GM18873 (cell line): ENCODE measurements at regions not wholly inside any gene's neighbourhood (a gene's known extent, or its start where the extent isn't known, plus 50 kb on each side); places are given as distances from the start of the nearest gene placed in this dataset.

Source experiments
- ATAC-seq: cut with Tn5 transposase; IDR thresholded peaks from one replicate; pipeline ENCODE4 v1.9.1; 2021; ENCODE audit warnings: mild to moderate bottlenecking, moderate library complexity, moderate number of reproducible peaks; ENCODE audit not compliant: unreplicated experiment, low FRiP score

DNA sequence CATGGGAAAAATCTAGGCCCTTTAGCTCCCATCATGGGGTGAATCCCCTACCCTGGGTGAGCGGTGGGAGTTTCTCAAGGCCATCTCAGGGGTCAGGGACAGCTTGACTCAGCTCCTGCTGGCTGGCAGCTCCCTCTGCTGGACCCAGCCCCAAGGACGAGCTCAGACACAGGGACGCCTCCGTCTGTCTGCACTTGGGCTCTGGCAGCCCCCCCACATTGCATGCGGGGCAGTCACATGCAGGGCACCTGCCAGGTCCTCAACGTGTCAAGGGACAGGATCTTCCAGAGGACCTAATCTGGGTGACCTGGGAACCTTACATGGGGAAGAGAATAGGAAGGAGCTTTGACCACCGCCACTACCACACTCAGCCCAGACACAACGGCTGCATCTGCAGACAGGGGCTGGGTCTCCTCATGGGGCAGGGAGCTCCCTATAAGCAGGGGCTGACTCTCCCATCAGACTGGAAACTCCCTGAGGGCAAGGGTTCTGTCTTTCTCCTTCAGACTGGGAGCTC, 173.4 kb downstream of the MRPL14 start:
- no peak for ATAC-seq

DNA sequence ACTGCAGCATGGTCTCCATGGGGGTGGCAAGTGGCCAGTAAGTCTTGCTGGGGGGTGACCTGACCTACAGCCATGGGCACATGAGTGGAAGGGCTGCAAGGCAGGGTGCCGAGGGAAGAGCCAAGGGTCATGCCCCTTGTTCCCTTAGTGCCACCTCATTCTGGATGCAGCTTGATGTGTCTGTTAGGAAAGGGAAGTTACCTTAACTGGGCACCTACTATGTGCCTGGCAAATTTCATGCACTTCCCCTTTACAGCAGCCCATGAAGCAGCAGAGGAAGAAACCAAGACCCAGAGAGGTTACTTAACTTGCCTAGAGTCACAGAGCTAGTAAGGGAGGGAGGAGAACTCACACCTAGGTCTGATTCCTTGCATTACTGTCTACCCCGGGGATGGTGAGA, 174.0 kb downstream of the MRPL14 start:
- no peak for ATAC-seq

DNA sequence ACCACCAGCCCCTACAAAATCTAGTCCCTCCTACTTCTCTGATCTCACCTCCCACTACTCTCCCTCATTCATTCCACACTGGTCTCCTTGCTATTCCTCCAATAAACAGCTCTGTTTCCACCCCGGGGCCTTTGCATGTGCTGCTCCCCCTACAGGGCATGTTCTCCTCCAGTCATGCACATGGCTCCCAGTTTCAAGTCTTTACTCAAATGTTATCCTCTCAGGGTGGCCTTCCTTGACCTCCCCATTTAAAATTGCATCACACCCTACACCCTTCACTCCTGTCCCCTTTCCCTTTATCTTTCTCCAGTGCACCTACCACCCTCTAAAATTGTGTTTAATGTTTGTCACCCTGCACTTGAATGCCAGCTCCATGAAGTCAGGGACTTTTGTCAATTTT, 174.5 kb downstream of the MRPL14 start:
- ATAC-seq, result no peak

GRCh38 chr6:43951756-43952675, 175.2 kb downstream of the MRPL14 start:
- ATAC-seq, result no peak

- ATAC-seq, result no peak
Observed at GRCh38 chr6:43951063-43951755, 176.0 kb downstream of the MRPL14 start.

DNA sequence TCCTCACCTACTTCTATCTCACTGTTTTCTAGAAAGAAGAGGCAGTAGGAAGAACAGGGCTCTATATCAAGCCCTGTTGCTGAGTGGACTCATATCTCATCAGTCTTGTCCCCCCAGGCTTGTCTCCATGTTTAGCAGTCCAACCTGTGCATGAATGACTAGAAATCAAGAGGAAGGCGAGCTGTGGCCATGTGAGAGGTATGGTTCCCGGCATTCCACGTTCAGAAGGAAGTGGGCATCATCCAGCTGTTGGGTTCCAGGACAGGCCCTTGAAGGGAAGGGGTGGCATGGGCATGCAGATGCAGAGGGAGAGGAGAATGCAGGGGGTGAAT, 176.6 kb downstream of the MRPL14 start:
- no peak for ATAC-seq

- ATAC-seq, result no peak
Observed at GRCh38 chr6:43950051-43950605, 177.1 kb downstream of the MRPL14 start.

GRCh38 chr6:43949551-43949991, 177.7 kb downstream of the MRPL14 start:
- no peak for ATAC-seq

DNA sequence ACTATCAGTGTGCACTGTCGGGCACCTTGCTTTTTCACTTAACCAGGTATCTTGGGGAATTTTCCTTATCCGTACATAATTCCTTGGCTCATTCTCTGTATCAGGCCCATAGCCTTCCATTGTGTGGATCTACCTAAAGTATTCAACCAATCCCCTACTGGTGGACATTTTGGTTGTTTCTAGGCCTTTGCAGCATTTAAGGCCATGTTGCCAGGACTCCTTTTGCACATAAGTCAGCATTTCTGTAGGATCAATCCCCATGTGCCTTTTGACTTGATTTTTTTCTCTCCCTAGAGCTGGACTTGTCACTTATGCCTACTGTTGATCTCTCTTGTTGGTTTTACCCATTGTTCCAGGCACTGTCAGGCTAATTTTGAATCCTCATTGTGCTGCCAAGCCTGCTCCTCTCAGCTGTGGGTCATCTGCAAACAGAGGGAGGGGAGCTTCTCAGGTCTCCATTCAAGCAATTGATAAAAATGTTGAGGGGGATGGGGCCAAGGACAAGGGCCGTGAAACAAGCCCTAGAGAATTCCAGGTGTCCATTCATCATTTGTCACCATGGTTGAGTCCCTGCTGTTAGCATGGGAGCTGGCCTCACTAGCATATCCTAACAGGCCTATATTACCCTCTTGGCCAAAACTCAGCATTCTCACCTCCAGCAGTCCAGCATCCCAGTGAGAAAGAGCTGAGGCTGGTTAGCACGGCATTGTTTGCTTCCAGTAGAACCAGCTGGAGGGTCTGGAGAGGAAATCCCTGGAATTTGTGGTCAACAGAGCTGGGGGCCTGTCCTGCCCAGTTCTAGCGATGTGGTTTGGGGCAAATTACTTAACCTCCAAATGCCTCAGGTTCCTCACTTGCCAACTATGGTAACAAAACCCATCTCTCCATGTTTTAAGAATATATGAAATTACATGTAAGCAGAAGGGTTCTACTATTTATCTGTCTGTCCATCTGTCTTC, 178.4 kb downstream of the MRPL14 start:
- no peak for ATAC-seq

DNA sequence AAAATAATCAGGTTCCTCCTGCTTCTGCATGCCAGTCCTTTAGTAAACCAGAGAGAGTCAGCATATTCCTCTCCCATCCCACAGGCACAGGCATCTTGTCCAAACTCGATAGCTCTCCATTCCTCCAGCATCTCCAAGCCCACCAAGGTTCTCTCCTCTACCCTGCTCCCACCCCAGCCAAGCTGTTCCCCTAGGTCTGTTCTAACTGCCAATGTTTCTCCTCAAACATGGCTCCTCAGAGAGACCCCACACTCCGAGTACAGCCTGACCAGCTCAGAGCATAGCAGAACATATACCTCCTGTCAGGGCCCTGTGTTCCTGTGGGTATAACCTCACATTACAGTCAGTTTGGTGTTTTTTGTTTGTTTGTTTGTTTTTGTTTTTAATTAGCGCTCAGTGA, 177.8 kb downstream of the VEGFA start:
- ATAC-seq, result no peak

- no peak for ATAC-seq
Observed at GRCh38 chr6:43946641-43947363, 176.8 kb downstream of the VEGFA start.

DNA sequence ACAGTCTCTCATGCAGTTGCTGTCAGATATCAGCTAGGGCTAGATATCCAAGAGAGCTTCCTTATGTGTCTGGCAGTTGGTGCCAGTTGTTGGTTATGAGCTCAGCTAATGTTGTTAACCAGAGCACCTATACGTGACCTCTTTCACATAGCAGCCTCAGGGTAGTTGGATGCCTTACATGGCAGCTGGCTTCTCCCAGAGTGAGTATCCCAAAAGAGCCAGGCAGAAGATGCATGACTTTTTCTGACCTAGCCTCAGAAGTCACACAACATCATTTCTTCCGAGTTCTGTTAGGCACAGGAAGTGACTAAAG, 175.7 kb downstream of the VEGFA start:
- no peak for ATAC-seq

GRCh38 chr6:43944908-43945767, 175.1 kb downstream of the VEGFA start:
- ATAC-seq, result no peak

GRCh38 chr6:43943781-43944250, 173.8 kb downstream of the VEGFA start:
- ATAC-seq, result no peak

GRCh38 chr6:43943099-43943766, 173.2 kb downstream of the VEGFA start:
- no peak for ATAC-seq

- ATAC-seq, result no peak
Observed at GRCh38 chr6:43942616-43943015, 172.6 kb downstream of the VEGFA start.

GRCh38 chr6:43942011-43942442, 172.0 kb downstream of the VEGFA start:
- no peak for ATAC-seq

DNA sequence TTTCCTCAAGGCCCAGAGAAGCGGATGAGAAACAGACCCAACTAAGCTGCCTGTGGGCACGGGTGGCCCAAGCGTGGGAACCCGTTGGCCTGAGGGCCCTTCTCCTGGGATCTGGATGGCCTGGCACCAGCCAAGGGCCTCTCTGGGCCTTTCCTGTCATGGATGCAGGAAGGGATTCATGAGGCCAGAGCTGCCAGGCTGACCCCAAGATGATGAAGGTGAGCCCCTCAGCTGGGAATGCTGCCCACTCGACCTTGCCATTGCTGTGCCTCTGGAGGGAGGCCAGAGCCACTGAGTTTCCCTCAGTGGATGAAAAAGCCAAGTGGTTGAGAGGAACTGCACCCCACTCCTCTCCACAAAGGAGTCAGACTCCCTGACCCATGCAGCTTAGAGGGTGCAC, 171.2 kb downstream of the VEGFA start:
- no peak for ATAC-seq
